Right forelimb (tissue), 1 donor: ENCODE measurements at regions not wholly inside any gene's neighbourhood (a gene's known extent, or its start where the extent isn't known, plus 50 kb on each side); places are given as distances from the start of the nearest gene placed in this dataset.

Experiments
- DNase-seq: peaks from one replicate; pipeline ENCODE4 v3.0.0-alpha.2; 2018

- no peak for DNase-seq
Measured at GRCh38 chr12:73372856-73373255, 1100.7 kb downstream of the TRHDE start.

GRCh38 chr12:73374360-73374759 is 1102.2 kb downstream of the TRHDE start:
- DNase-seq, result no peak

GRCh38 chr12:73383584-73384222 is 1111.5 kb downstream of the TRHDE start:
- no peak for DNase-seq

- DNase-seq, result no peak
Measured at GRCh38 chr12:73384592-73384991, 1112.4 kb downstream of the TRHDE start.

- DNase-seq, result no peak
Measured at GRCh38 chr12:73390261-73390660, 1118.1 kb downstream of the TRHDE start.

- no peak for DNase-seq
Measured at GRCh38 chr12:73413051-73413450, 1124.6 kb upstream of the ATXN7L3B start.

GRCh38 chr12:73413974-73414373 is 1123.7 kb upstream of the ATXN7L3B start:
- DNase-seq, result no peak

GRCh38 chr12:73414926-73415325 is 1122.7 kb upstream of the ATXN7L3B start:
- DNase-seq, result no peak

GRCh38 chr12:73418541-73418940 is 1119.1 kb upstream of the ATXN7L3B start:
- DNase-seq, result no peak

- DNase-seq, result no peak
Measured at GRCh38 chr12:73421832-73422231, 1115.8 kb upstream of the ATXN7L3B start.

GRCh38 chr12:73424484-73424883 is 1113.2 kb upstream of the ATXN7L3B start:
- DNase-seq, result no peak

GRCh38 chr12:73445658-73446324 is 1091.8 kb upstream of the ATXN7L3B start:
- DNase-seq, result no peak

GRCh38 chr12:73452672-73453469 is 1084.8 kb upstream of the ATXN7L3B start:
- DNase-seq, result no peak

GRCh38 chr12:73460212-73460611 is 1077.4 kb upstream of the ATXN7L3B start:
- DNase-seq, result no peak

- DNase-seq, result no peak
Measured at GRCh38 chr12:73465106-73465505, 1072.5 kb upstream of the ATXN7L3B start.

- DNase-seq, result no peak
Measured at GRCh38 chr12:73486256-73486655, 1051.4 kb upstream of the ATXN7L3B start.

GRCh38 chr12:73506611-73507010 is 1031.0 kb upstream of the ATXN7L3B start:
- DNase-seq, result no peak

GRCh38 chr12:73514672-73515071 is 1023.0 kb upstream of the ATXN7L3B start:
- DNase-seq, result no peak

- DNase-seq, result no peak
Measured at GRCh38 chr12:73517859-73518258, 1019.8 kb upstream of the ATXN7L3B start.

GRCh38 chr12:73529231-73529630 is 1008.4 kb upstream of the ATXN7L3B start:
- DNase-seq, result no peak

GRCh38 chr12:73529954-73530353 is 1007.7 kb upstream of the ATXN7L3B start:
- no peak for DNase-seq

- no peak for DNase-seq
Measured at GRCh38 chr12:73531752-73532151, 1005.9 kb upstream of the ATXN7L3B start.

- DNase-seq, result no peak
Measured at GRCh38 chr12:73547421-73547820, 990.2 kb upstream of the ATXN7L3B start.

- no peak for DNase-seq
Measured at GRCh38 chr12:73585136-73585535, 952.5 kb upstream of the ATXN7L3B start.
